ENCODE measurements at regions not wholly inside any gene's neighbourhood (a gene's known extent, or its start where the extent isn't known, plus 50 kb on each side); places are given as distances from the start of the nearest gene placed in this dataset.

DNA sequence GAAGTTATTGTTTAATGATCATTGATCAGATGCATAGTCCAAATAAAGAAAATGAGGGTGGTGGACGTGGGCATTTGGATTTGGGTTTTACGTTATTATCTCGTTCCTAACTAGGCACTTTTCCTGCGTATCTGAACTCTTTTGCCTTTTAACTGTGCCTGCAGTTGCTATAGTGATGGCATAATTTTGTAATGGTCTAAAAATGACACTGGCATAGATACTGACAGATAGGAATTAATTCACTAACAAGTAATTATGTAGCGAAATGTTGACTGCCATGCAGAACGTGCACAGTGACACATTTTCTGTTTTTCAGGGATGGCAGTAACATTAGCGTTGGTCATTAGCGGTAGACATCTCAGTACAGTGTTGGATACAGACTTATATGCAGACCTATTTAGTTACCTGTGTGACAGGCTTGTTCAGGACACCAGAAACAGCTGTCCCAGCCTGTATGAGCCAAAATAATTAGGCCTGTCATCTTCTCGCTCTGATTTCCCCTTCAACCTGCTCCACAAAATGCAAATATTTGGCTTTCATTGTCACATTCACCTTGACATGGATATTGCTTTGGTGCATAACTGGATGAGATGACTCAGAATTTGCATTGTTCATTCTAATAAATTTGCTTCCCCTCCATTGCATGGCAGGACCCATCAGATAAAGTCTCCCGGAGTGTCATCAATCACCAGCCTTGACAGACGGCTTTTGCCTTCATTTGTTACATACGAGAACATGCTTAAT lies 413.3 kb upstream of the IRX1 start:
- CTCF ChIA-PET: no interaction called here

DNA sequence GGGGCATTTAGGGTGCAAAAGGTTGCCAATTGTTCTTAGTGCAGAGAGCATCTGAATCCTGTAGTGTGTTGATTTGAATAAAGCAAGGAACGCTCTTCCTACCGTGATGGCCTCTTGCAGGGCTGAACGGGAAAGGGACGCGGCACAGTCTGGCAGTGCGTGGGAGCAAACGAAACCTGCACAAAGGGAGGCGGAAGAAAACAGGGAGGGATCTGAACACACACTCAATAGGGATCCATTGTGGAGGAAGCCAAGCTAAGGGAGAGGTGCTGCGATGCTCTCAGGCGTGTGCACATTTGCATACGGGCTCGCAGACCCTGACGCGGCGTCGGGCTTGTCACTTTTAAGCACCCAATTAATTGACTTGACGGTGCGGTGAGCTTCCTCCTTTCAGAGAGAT lies 414.0 kb upstream of the IRX1 start:
- no peaks in the 10 kb centered on the region for H3K79me2 ChIP-seq (ENCODE audit: low read length)
- H3K27me3 ChIP-seq (ENCODE audit: low read length): peaks cover 56% of the 10 kb centered on the region
- H3K4me2 ChIP-seq (ENCODE audit: low read length): no peak overlapping the region
- H3K9me2 ChIP-seq (replicated peaks; ENCODE audit: low read length): no peaks in the 10 kb centered on the region
- no TSS peak for BruUV-seq (replicated peaks)
- intact Hi-C loops (cut with micrococcal nuclease): no loop called here
- no peak for ATAC-seq
- no peaks in the 10 kb centered on the region for H3K36me3 ChIP-seq (ENCODE audit: low read depth, low read length)
- no peak for DNase-seq
- H3K9me3 ChIP-seq (ENCODE audit: low read length): no peaks in the 10 kb centered on the region
- H3K27ac ChIP-seq (ENCODE audit: low read length): no peak overlapping the region
- H4K20me1 ChIP-seq (ENCODE audit: low read length): no peaks in the 10 kb centered on the region
- ChIA-PET POLR2A (ENCODE audit: unreplicated experiment) (no interaction called here), CTCF (no interaction called here)
- no peak overlapping the region for H2AFZ ChIP-seq (ENCODE audit: low read length)
- TF ChIP-seq EZH2 (IDR thresholded peaks at IDR 0.05; ENCODE audit: low read length, unreplicated experiment) (no peak), EZH2phosphoT487 (IDR thresholded peaks at IDR 0.05; ENCODE audit: borderline replicate concordance, low read length) (no peak)
- TF ChIP-seq, protein P1, sequence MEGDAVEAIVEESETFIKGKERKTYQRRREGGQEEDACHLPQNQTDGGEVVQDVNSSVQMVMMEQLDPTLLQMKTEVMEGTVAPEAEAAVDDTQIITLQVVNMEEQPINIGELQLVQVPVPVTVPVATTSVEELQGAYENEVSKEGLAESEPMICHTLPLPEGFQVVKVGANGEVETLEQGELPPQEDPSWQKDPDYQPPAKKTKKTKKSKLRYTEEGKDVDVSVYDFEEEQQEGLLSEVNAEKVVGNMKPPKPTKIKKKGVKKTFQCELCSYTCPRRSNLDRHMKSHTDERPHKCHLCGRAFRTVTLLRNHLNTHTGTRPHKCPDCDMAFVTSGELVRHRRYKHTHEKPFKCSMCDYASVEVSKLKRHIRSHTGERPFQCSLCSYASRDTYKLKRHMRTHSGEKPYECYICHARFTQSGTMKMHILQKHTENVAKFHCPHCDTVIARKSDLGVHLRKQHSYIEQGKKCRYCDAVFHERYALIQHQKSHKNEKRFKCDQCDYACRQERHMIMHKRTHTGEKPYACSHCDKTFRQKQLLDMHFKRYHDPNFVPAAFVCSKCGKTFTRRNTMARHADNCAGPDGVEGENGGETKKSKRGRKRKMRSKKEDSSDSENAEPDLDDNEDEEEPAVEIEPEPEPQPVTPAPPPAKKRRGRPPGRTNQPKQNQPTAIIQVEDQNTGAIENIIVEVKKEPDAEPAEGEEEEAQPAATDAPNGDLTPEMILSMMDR (conservative IDR thresholded peaks at IDR 0.05; ENCODE audit: low read depth, low read length): no peak
- H3K4me3 ChIP-seq (ENCODE audit: low read length): no peak overlapping the region
- H3K4me1 ChIP-seq (ENCODE audit: insufficient read depth, low read length): no peaks in the 10 kb centered on the region
- H3F3A ChIP-seq (ENCODE audit: low read length, unreplicated experiment): no peaks in the 10 kb centered on the region
- H3K9ac ChIP-seq (ENCODE audit: low read length): no peak overlapping the region

More for the DNA sequence above, 413.3 kb upstream of the IRX1 start:
- no peak overlapping the region for H3K27ac ChIP-seq (ENCODE audit: low read length)
- H3K9ac ChIP-seq (ENCODE audit: low read length): no peak overlapping the region
- H3K4me1 ChIP-seq (ENCODE audit: insufficient read depth, low read length): no peaks in the 10 kb centered on the region
- peaks cover 63% of the 10 kb centered on the region for H3K27me3 ChIP-seq (ENCODE audit: low read length)
- DNase-seq: no peak
- intact Hi-C loops (cut with micrococcal nuclease): no loop called here
- H3K4me3 ChIP-seq (ENCODE audit: low read length): no peak overlapping the region
- H3K4me2 ChIP-seq (ENCODE audit: low read length): no peak overlapping the region
- H3K36me3 ChIP-seq (ENCODE audit: low read depth, low read length): no peaks in the 10 kb centered on the region
- no peak overlapping the region for H2AFZ ChIP-seq (ENCODE audit: low read length)
- no peak for TF ChIP-seq EZH2phosphoT487 (IDR thresholded peaks at IDR 0.05; ENCODE audit: borderline replicate concordance, low read length)
- TF ChIP-seq, protein P1 (conservative IDR thresholded peaks at IDR 0.05; ENCODE audit: low read depth, low read length): no peak
- TF ChIP-seq EZH2 (IDR thresholded peaks at IDR 0.05; ENCODE audit: low read length, unreplicated experiment): no peak
- ATAC-seq: no peak
- no peaks in the 10 kb centered on the region for H3K9me2 ChIP-seq (replicated peaks; ENCODE audit: low read length)
- H3F3A ChIP-seq (ENCODE audit: low read length, unreplicated experiment): no peaks in the 10 kb centered on the region
- POLR2A ChIA-PET (ENCODE audit: unreplicated experiment): no interaction called here
- H3K79me2 ChIP-seq (ENCODE audit: low read length): no peaks in the 10 kb centered on the region
- H4K20me1 ChIP-seq (ENCODE audit: low read length): no peaks in the 10 kb centered on the region
- no peaks in the 10 kb centered on the region for H3K9me3 ChIP-seq (ENCODE audit: low read length)
- BruUV-seq (replicated peaks): no TSS peak

DNA sequence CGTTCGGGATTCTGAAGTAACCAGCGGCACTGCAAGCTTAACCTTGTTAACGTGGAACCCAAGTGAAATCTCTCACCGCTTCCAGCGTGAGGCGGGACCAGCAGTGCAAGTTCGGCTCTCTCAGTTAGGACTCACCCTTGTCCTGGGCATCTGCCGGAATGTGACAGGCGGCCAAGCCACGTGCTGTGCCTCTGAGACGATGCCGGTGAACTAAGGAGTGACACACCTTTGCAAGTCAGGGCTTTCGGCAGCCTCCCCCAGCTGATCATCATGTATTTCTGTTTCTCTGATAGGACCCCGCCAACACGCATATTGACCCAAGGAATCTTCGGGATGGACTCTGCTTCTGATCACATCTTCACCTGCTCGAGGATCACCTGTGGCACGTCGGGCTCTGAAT lies 415.0 kb upstream of the IRX1 start:
- ChIA-PET POLR2A (ENCODE audit: unreplicated experiment) (no interaction called here), CTCF (no interaction called here)
- Histone ChIP-seq H2AFZ (ENCODE audit: low read length) (no peak overlapping the region), H3K9me2 (replicated peaks; ENCODE audit: low read length) (no peaks in the 10 kb centered on the region), H3K4me2 (ENCODE audit: low read length) (no peak overlapping the region), H3K4me1 (ENCODE audit: insufficient read depth, low read length) (no peaks in the 10 kb centered on the region), H3K4me3 (ENCODE audit: low read length) (no peak overlapping the region), H3K9me3 (ENCODE audit: low read length) (no peaks in the 10 kb centered on the region), H3K27me3 (ENCODE audit: low read length) (peaks cover 50% of the 10 kb centered on the region), H3K27ac (ENCODE audit: low read length) (no peak overlapping the region), H3K79me2 (ENCODE audit: low read length) (no peaks in the 10 kb centered on the region), H3F3A (ENCODE audit: low read length, unreplicated experiment) (no peaks in the 10 kb centered on the region), H4K20me1 (ENCODE audit: low read length) (no peaks in the 10 kb centered on the region), H3K36me3 (ENCODE audit: low read depth, low read length) (no peaks in the 10 kb centered on the region), H3K9ac (ENCODE audit: low read length) (no peak overlapping the region)
- intact Hi-C loops (cut with micrococcal nuclease): no loop called here
- BruUV-seq (replicated peaks): no TSS peak
- ATAC-seq: no peak
- TF ChIP-seq EZH2 (IDR thresholded peaks at IDR 0.05; ENCODE audit: low read length, unreplicated experiment) (no peak), EZH2phosphoT487 (IDR thresholded peaks at IDR 0.05; ENCODE audit: borderline replicate concordance, low read length) (no peak)
- TF ChIP-seq, protein P1 (conservative IDR thresholded peaks at IDR 0.05; ENCODE audit: low read depth, low read length): no peak
- no peak for DNase-seq
